ENCODE measurements at regions not wholly inside any gene's neighbourhood (a gene's known extent, or its start where the extent isn't known, plus 50 kb on each side); places are given as distances from the start of the nearest gene placed in this dataset.

- no peaks in the 10 kb centered on the region for H3K9me2 ChIP-seq (ENCODE audit: insufficient read depth, low read length)
- no peaks in the 10 kb centered on the region for H3K79me2 ChIP-seq (ENCODE audit: insufficient read depth, low read depth, low read length)
- no peak overlapping the region for H3K4me2 ChIP-seq (ENCODE audit: low read length)
- TF ChIP-seq EZH2phosphoT487 (IDR thresholded peaks at IDR 0.05; ENCODE audit: borderline replicate concordance, low read depth, low read length), result no peak
- TF ChIP-seq, protein P1, sequence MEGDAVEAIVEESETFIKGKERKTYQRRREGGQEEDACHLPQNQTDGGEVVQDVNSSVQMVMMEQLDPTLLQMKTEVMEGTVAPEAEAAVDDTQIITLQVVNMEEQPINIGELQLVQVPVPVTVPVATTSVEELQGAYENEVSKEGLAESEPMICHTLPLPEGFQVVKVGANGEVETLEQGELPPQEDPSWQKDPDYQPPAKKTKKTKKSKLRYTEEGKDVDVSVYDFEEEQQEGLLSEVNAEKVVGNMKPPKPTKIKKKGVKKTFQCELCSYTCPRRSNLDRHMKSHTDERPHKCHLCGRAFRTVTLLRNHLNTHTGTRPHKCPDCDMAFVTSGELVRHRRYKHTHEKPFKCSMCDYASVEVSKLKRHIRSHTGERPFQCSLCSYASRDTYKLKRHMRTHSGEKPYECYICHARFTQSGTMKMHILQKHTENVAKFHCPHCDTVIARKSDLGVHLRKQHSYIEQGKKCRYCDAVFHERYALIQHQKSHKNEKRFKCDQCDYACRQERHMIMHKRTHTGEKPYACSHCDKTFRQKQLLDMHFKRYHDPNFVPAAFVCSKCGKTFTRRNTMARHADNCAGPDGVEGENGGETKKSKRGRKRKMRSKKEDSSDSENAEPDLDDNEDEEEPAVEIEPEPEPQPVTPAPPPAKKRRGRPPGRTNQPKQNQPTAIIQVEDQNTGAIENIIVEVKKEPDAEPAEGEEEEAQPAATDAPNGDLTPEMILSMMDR (conservative IDR thresholded peaks at IDR 0.05; ENCODE audit: low read length), result no peak
- ChIA-PET CTCF (ENCODE audit: unreplicated experiment) (no interaction called here), POLR2A (no interaction called here)
- H2AFZ ChIP-seq (ENCODE audit: low read length), result no peak overlapping the region
- intact Hi-C loops (cut with micrococcal nuclease; ENCODE audit: unreplicated experiment), result no loop called here
- BruUV-seq (replicated peaks), result no TSS peak
- H3K36me3 ChIP-seq (ENCODE audit: insufficient read depth, low read length), result no peaks in the 10 kb centered on the region
- H3K27ac ChIP-seq (ENCODE audit: low read depth, low read length, poor library complexity, severe bottlenecking), result no peak overlapping the region
- no peaks in the 10 kb centered on the region for H3K4me1 ChIP-seq (ENCODE audit: insufficient read depth, low read length, poor library complexity, severe bottlenecking)
- H3K9me3 ChIP-seq (ENCODE audit: low read length), result no peaks in the 10 kb centered on the region
- no peak for DNase-seq (ENCODE audit: low spot score)
- no peak overlapping the region for H3K4me3 ChIP-seq (ENCODE audit: low read depth, low read length, poor library complexity, severe bottlenecking)
- no peaks in the 10 kb centered on the region for H4K20me1 ChIP-seq (ENCODE audit: insufficient read depth, low read length)
Observed at GRCh38 chr5:24804221-24804681, 159.5 kb upstream of the CDH10 start.

GRCh38 chr5:24791326-24791725, 146.5 kb upstream of the CDH10 start:
- no peaks in the 10 kb centered on the region for H3K9me2 ChIP-seq (ENCODE audit: insufficient read depth, low read length)
- no peak overlapping the region for H3K27ac ChIP-seq (ENCODE audit: low read depth, low read length, poor library complexity, severe bottlenecking)
- intact Hi-C loops (cut with micrococcal nuclease; ENCODE audit: unreplicated experiment), result no loop called here
- BruUV-seq (replicated peaks), result no TSS peak
- ChIA-PET POLR2A (no interaction called here), CTCF (ENCODE audit: unreplicated experiment) (no interaction called here)
- no peak overlapping the region for H3K4me3 ChIP-seq (ENCODE audit: low read depth, low read length, poor library complexity, severe bottlenecking)
- no peak overlapping the region for H3K4me2 ChIP-seq (ENCODE audit: low read length)
- no peaks in the 10 kb centered on the region for H3K79me2 ChIP-seq (ENCODE audit: insufficient read depth, low read depth, low read length)
- 0 out of 2 replicates have a peak, but pooled peaks cover 8% of the 10 kb centered on the region for H3K9me3 ChIP-seq (ENCODE audit: low read length)
- no peaks in the 10 kb centered on the region for H3K36me3 ChIP-seq (ENCODE audit: insufficient read depth, low read length)
- TF ChIP-seq, protein P1 (conservative IDR thresholded peaks at IDR 0.05; ENCODE audit: low read length), result no peak
- no peak for TF ChIP-seq EZH2phosphoT487 (IDR thresholded peaks at IDR 0.05; ENCODE audit: borderline replicate concordance, low read depth, low read length)
- no peak overlapping the region for H2AFZ ChIP-seq (ENCODE audit: low read length)
- no peak for DNase-seq (ENCODE audit: low spot score)
- H3K4me1 ChIP-seq (ENCODE audit: insufficient read depth, low read length, poor library complexity, severe bottlenecking), result no peaks in the 10 kb centered on the region
- H4K20me1 ChIP-seq (ENCODE audit: insufficient read depth, low read length), result no peaks in the 10 kb centered on the region

DNA sequence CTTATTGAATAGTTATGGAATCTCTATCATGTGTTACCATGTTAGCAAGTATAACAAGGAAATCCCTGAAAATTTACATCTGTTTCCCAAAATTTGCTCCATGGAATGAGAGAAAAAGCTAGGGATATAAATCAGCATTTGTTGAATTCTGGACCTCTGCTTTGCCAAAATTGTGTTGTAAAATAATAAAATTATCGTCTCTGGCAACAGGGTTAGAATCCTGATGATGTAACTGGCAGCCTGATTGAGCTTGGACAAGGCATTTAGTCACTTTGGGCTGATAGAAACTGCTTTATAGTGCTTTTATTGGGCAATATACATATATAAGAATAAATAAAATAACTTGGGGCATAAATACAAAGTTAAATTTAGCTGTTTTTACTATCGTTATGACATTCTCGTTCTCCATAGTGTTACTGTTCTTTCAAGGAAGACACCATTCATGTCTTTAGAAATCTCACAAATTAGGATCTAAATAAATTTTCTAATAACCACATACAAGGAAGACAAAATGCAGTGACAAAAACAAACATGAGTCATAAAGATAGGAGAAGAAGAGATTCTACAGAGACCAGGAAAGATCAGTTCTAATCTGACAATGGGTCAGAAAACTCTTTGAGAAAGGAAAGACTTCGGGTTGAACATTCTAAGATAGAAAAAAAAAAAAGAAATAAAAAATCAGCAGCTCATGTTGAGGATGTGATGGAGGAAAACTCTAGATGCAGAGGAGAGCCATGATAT, 145.0 kb upstream of the CDH10 start:
- 0 out of 2 replicates have a peak, but pooled peaks cover 8% of the 10 kb centered on the region for H3K9me3 ChIP-seq (ENCODE audit: low read length)
- no peaks in the 10 kb centered on the region for H3K4me1 ChIP-seq (ENCODE audit: insufficient read depth, low read length, poor library complexity, severe bottlenecking)

More for the DNA sequence above, 145.0 kb upstream of the CDH10 start:
- Histone ChIP-seq H3K4me2 (ENCODE audit: low read length) (no peak overlapping the region), H2AFZ (ENCODE audit: low read length) (no peak overlapping the region), H3K79me2 (ENCODE audit: insufficient read depth, low read depth, low read length) (no peaks in the 10 kb centered on the region), H3K9me2 (ENCODE audit: insufficient read depth, low read length) (no peaks in the 10 kb centered on the region), H3K4me3 (ENCODE audit: low read depth, low read length, poor library complexity, severe bottlenecking) (no peak overlapping the region), H4K20me1 (ENCODE audit: insufficient read depth, low read length) (no peaks in the 10 kb centered on the region), H3K27ac (ENCODE audit: low read depth, low read length, poor library complexity, severe bottlenecking) (no peak overlapping the region), H3K36me3 (ENCODE audit: insufficient read depth, low read length) (no peaks in the 10 kb centered on the region)
- no TSS peak for BruUV-seq (replicated peaks)
- intact Hi-C loops (cut with micrococcal nuclease; ENCODE audit: unreplicated experiment), result no loop called here
- DNase-seq (ENCODE audit: low spot score), result no peak
- ChIA-PET POLR2A (interaction anchor here (0.6 to 1.1 kb wide), 2 partner anchors 13 to 521 kb away, joined by 4 to 7 read pairs; no protein-coding TSS in a partner anchor), CTCF (ENCODE audit: unreplicated experiment) (no interaction called here)
- TF ChIP-seq, protein P1 (conservative IDR thresholded peaks at IDR 0.05; ENCODE audit: low read length), result no peak
- no peak for TF ChIP-seq EZH2phosphoT487 (IDR thresholded peaks at IDR 0.05; ENCODE audit: borderline replicate concordance, low read depth, low read length)

All from OCI-LY7 (cell line).